Activated T-cell treated with anti-CD3 and anti-CD28 coated beads, Interleukin-2, amount 50 U/mL, for 4 hours (primary cell): ENCODE measurements at regions not wholly inside any gene's neighbourhood (a gene's known extent, or its start where the extent isn't known, plus 50 kb on each side); places are given as distances from the start of the nearest gene placed in this dataset.
"Not testable (repeated sequence)": the region's sequence is repeated elsewhere in the genome, so short reads cannot be mapped to it uniquely, and the experiment has no call there.

ENCODE experiments used
- ATAC-seq, 2 donors: fragments of 200-7000 bp; cut with Tn5 transposase; one replicate each; pipeline ENCODE4 v1.10.0; 2021
- DNase-seq: peaks from one replicate; pipeline ENCODE4 v3.0.0-alpha.2; 2020
- H3K27me3 Mint-ChIP-seq: one replicate; pipeline ENCODE4 v1.8.0; 2021; ENCODE audit warnings: low read depth, mixed read lengths
- H3K36me3 Mint-ChIP-seq: one replicate; pipeline ENCODE4 v1.8.0; 2022; ENCODE audit warnings: mixed read lengths; ENCODE audit not compliant: insufficient read depth
- H3K4me1 Mint-ChIP-seq: one replicate; pipeline ENCODE4 v1.8.0; 2021; ENCODE audit warnings: low read depth, mixed read lengths
- H3K4me3 Mint-ChIP-seq: one replicate; pipeline ENCODE4 v1.8.0; 2021; ENCODE audit warnings: mild to moderate bottlenecking, moderate library complexity, mixed read lengths
- H3K9me3 Mint-ChIP-seq: one replicate; pipeline ENCODE4 v1.8.0; 2021; ENCODE audit warnings: mixed read lengths

GRCh38 chr2:122805346-122805745 is 1049.9 kb downstream of the TSN start:
- H3K36me3 Mint-ChIP-seq, result no peaks in the 10 kb centered on the region
- H3K4me3 Mint-ChIP-seq, result no peak overlapping the region
- H3K9me3 Mint-ChIP-seq, result peaks cover 11% of the 10 kb centered on the region
- no peak for DNase-seq
- H3K27me3 Mint-ChIP-seq, result no peaks in the 10 kb centered on the region
- no peak for ATAC-seq
- no peaks in the 10 kb centered on the region for H3K4me1 Mint-ChIP-seq

GRCh38 chr2:122808286-122808969 is 1053.0 kb downstream of the TSN start:
- Mint-ChIP-seq H3K9me3 (peaks cover 19% of the 10 kb centered on the region), H3K27me3 (no peaks in the 10 kb centered on the region), H3K4me1 (no peaks in the 10 kb centered on the region), H3K36me3 (no peaks in the 10 kb centered on the region), H3K4me3 (no peak overlapping the region)
- DNase-seq, result no peak
- no peak for ATAC-seq

GRCh38 chr2:122812214-122812613 is 1056.8 kb downstream of the TSN start:
- not testable (repeated sequence) for ATAC-seq, H3K36me3 Mint-ChIP-seq, DNase-seq, H3K27me3 Mint-ChIP-seq, H3K4me3 Mint-ChIP-seq, H3K4me1 Mint-ChIP-seq
- H3K9me3 Mint-ChIP-seq, result peaks cover 10% of the 10 kb centered on the region

- no peaks in the 10 kb centered on the region for H3K4me1 Mint-ChIP-seq
- H3K27me3 Mint-ChIP-seq, result no peaks in the 10 kb centered on the region
- DNase-seq (no peak), ATAC-seq (no peak)
- no peaks in the 10 kb centered on the region for H3K36me3 Mint-ChIP-seq
- peaks cover 14% of the 10 kb centered on the region for H3K9me3 Mint-ChIP-seq
- no peak overlapping the region for H3K4me3 Mint-ChIP-seq
Observed at GRCh38 chr2:122815120-122815519, 1059.7 kb downstream of the TSN start.

GRCh38 chr2:122816803-122817202 is 1061.4 kb downstream of the TSN start:
- no peaks in the 10 kb centered on the region for H3K4me1 Mint-ChIP-seq
- ATAC-seq (no peak), DNase-seq (no peak)
- H3K4me3 Mint-ChIP-seq, result no peak overlapping the region
- H3K27me3 Mint-ChIP-seq, result no peaks in the 10 kb centered on the region
- no peaks in the 10 kb centered on the region for H3K36me3 Mint-ChIP-seq
- peaks cover 8% of the 10 kb centered on the region for H3K9me3 Mint-ChIP-seq

- H3K36me3 Mint-ChIP-seq, result no peaks in the 10 kb centered on the region
- ATAC-seq, result no peak
- no peak overlapping the region for H3K4me3 Mint-ChIP-seq
- no peaks in the 10 kb centered on the region for H3K27me3 Mint-ChIP-seq
- peaks cover 16% of the 10 kb centered on the region for H3K9me3 Mint-ChIP-seq
- no peak for DNase-seq
- H3K4me1 Mint-ChIP-seq, result no peaks in the 10 kb centered on the region
Observed at GRCh38 chr2:122822319-122822718, 1066.9 kb downstream of the TSN start.

GRCh38 chr2:122830157-122830556 is 1074.7 kb downstream of the TSN start:
- DNase-seq, result no peak
- ATAC-seq, result no peak
- no peaks in the 10 kb centered on the region for H3K4me1 Mint-ChIP-seq
- H3K27me3 Mint-ChIP-seq, result no peaks in the 10 kb centered on the region
- peaks cover 9% of the 10 kb centered on the region for H3K9me3 Mint-ChIP-seq
- no peaks in the 10 kb centered on the region for H3K36me3 Mint-ChIP-seq
- no peak overlapping the region for H3K4me3 Mint-ChIP-seq

GRCh38 chr2:122831649-122832048 is 1076.2 kb downstream of the TSN start:
- Mint-ChIP-seq H3K36me3 (no peaks in the 10 kb centered on the region), H3K4me3 (no peak overlapping the region), H3K27me3 (no peaks in the 10 kb centered on the region), H3K9me3 (peaks cover 9% of the 10 kb centered on the region), H3K4me1 (no peaks in the 10 kb centered on the region)
- DNase-seq (no peak), ATAC-seq (no peak)

GRCh38 chr2:122843503-122843902 is 1088.1 kb downstream of the TSN start:
- Mint-ChIP-seq H3K9me3 (peaks cover 5% of the 10 kb centered on the region), H3K4me3 (no peak overlapping the region), H3K36me3 (no peaks in the 10 kb centered on the region), H3K27me3 (no peaks in the 10 kb centered on the region), H3K4me1 (no peaks in the 10 kb centered on the region)
- no peak for DNase-seq
- no peak for ATAC-seq

GRCh38 chr2:122851161-122851560 is 1095.7 kb downstream of the TSN start:
- Mint-ChIP-seq H3K27me3 (no peaks in the 10 kb centered on the region), H3K9me3 (peaks cover 14% of the 10 kb centered on the region), H3K36me3 (no peaks in the 10 kb centered on the region), H3K4me1 (no peaks in the 10 kb centered on the region), H3K4me3 (no peak overlapping the region)
- DNase-seq, result no peak
- no peak for ATAC-seq

- ATAC-seq (no peak), DNase-seq (no peak)
- Mint-ChIP-seq H3K9me3 (peaks cover 14% of the 10 kb centered on the region), H3K4me3 (no peak overlapping the region), H3K4me1 (no peaks in the 10 kb centered on the region), H3K36me3 (no peaks in the 10 kb centered on the region), H3K27me3 (no peaks in the 10 kb centered on the region)
Observed at GRCh38 chr2:122851972-122852531, 1096.6 kb downstream of the TSN start.

- Mint-ChIP-seq H3K27me3 (no peaks in the 10 kb centered on the region), H3K36me3 (no peaks in the 10 kb centered on the region), H3K9me3 (peaks cover 9% of the 10 kb centered on the region), H3K4me1 (no peaks in the 10 kb centered on the region), H3K4me3 (no peak overlapping the region)
- ATAC-seq (no peak), DNase-seq (no peak)
Observed at GRCh38 chr2:122856696-122857095, 1101.2 kb downstream of the TSN start.

GRCh38 chr2:122858075-122858702 is 1102.7 kb downstream of the TSN start:
- ATAC-seq (no peak), DNase-seq (no peak)
- Mint-ChIP-seq H3K27me3 (no peaks in the 10 kb centered on the region), H3K9me3 (peaks cover 9% of the 10 kb centered on the region), H3K4me1 (no peaks in the 10 kb centered on the region), H3K36me3 (no peaks in the 10 kb centered on the region), H3K4me3 (no peak overlapping the region)

- no peak overlapping the region for H3K4me3 Mint-ChIP-seq
- no peaks in the 10 kb centered on the region for H3K4me1 Mint-ChIP-seq
- no peak for DNase-seq
- peaks cover 5% of the 10 kb centered on the region for H3K9me3 Mint-ChIP-seq
- H3K27me3 Mint-ChIP-seq, result no peaks in the 10 kb centered on the region
- H3K36me3 Mint-ChIP-seq, result no peaks in the 10 kb centered on the region
- ATAC-seq, result no peak
Observed at GRCh38 chr2:122858813-122859212, 1103.4 kb downstream of the TSN start.

- DNase-seq, result no peak
- peaks cover 5% of the 10 kb centered on the region for H3K9me3 Mint-ChIP-seq
- H3K4me1 Mint-ChIP-seq, result no peaks in the 10 kb centered on the region
- no peaks in the 10 kb centered on the region for H3K36me3 Mint-ChIP-seq
- no peak overlapping the region for H3K4me3 Mint-ChIP-seq
- H3K27me3 Mint-ChIP-seq, result no peaks in the 10 kb centered on the region
- ATAC-seq, result no peak
Observed at GRCh38 chr2:122859260-122859659, 1103.8 kb downstream of the TSN start.
